ENCODE measurements at regions not wholly inside any gene's neighbourhood (a gene's known extent, or its start where the extent isn't known, plus 50 kb on each side); places are given as distances from the start of the nearest gene placed in this dataset.

DNA sequence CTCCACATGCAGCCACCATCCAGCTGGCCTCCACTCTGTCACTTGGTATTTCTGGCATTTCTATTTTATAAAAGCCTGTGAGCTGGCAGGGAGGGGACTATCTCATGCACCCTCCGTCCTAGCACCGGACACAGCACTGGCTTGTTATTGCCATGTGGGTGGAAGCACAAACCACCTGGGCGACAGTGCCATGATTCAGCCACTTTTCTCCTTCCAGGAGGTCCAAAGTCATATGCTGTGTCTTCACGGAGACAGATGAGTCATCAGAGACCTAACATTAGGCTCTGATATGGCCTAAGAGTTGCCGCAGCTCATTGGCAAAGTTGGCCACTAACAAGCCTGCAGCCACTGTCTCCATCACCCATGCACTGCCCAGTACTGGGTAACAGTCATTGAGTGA, 1123.0 kb downstream of the VRK1 start:
- Mint-ChIP-seq H3K36me3 (no peaks in the 10 kb centered on the region), H3K4me3 (no peak overlapping the region), H3K4me1 (no peaks in the 10 kb centered on the region), H3K9me3 (peaks cover 1% of the 10 kb centered on the region), H3K27me3 (no peaks in the 10 kb centered on the region), H3K27ac (no peak overlapping the region)
- DNase-seq (ENCODE audit: low spot score in 2 of 2) (no peak), ATAC-seq (ENCODE audit: low read depth) (no peak)

DNA sequence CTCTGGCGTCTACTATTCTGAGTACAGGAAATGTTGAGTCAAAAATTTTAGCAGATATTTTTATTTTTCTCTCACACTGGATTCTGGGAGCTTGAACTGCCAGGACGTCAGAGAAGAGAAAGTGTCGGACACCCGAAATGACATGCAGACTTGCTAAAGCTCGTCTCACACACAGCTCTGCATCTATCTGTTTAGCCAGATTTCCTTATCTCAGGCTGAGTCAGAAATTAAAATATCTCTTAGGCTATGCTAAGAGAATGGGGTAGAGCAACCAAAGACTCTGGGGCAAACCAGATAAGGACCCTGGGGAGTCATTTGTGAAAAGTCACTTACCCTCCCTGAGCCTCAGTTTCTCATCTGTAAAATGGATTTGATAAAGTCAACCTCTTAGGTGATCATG, 1124.1 kb downstream of the VRK1 start:
- Mint-ChIP-seq H3K4me3 (no peak overlapping the region), H3K9me3 (peaks cover 6% of the 10 kb centered on the region), H3K36me3 (no peaks in the 10 kb centered on the region), H3K27ac (no peak overlapping the region), H3K4me1 (no peaks in the 10 kb centered on the region), H3K27me3 (no peaks in the 10 kb centered on the region)
- DNase-seq (ENCODE audit: low spot score in 2 of 2): no peak
- ATAC-seq (ENCODE audit: low read depth): no peak

DNA sequence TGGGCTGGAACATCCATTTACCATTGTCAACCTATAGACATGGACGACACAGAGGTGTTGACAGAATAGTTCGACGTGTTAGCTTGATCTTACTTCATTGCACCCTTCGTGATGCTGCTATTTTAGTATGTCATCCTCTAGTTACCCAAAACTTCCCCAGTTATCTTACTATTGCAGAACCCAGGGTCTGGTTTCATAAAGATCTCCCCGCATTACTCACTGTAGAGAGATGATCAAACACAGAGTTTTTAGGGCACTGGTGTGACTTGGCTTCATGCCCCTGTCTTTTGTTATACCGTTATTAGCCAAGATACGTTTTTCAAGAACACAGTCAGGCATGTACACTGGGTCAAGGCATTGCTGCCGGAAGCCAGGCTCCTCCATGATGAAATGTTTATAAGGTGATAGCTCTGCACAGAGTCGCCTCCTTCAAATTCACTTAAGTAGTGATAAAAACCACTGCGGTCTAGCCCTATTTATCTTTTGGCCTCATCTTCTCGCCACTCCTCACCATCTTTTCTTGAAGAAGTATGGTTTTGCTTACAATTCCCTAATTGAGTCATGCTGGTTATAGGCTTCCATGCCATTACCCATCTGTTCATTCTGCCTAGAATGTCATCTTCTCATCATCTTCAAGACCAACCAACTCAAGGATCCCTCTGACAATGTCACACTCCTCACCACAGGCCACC, 1127.9 kb downstream of the VRK1 start:
- peaks cover 6% of the 10 kb centered on the region for H3K9me3 Mint-ChIP-seq
- H3K4me1 Mint-ChIP-seq: no peaks in the 10 kb centered on the region
- no peak for DNase-seq (ENCODE audit: low spot score in 2 of 2)
- no peak overlapping the region for H3K4me3 Mint-ChIP-seq
- no peak overlapping the region for H3K27ac Mint-ChIP-seq
- no peaks in the 10 kb centered on the region for H3K27me3 Mint-ChIP-seq
- no peaks in the 10 kb centered on the region for H3K36me3 Mint-ChIP-seq
- no peak for ATAC-seq (ENCODE audit: low read depth)

DNA sequence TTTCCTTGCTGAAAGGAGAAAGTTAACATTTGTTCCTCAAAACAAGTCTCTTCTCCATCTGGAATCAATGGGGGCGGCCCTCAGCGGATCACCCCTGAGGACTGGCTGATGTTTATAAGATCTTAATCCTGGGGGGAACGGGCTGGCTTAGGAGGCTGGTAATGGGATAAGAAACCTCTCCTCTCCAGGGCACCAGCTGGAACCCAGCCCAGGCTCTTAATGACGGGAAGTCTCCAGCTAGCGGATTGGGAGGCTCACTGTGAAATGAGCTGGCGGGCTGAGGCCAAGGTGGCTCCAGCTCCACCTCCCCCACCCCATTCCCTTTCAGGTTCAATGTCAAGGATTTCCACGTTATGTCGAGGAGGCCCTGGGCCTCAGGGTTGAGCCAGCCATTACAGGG, 1133.0 kb downstream of the VRK1 start:
- Mint-ChIP-seq H3K4me1 (no peaks in the 10 kb centered on the region), H3K9me3 (peaks cover 5% of the 10 kb centered on the region), H3K27ac (no peak overlapping the region), H3K36me3 (no peaks in the 10 kb centered on the region), H3K27me3 (no peaks in the 10 kb centered on the region), H3K4me3 (no peak overlapping the region)
- DNase-seq (ENCODE audit: low spot score in 2 of 2) (no peak), ATAC-seq (ENCODE audit: low read depth) (no peak)

DNA sequence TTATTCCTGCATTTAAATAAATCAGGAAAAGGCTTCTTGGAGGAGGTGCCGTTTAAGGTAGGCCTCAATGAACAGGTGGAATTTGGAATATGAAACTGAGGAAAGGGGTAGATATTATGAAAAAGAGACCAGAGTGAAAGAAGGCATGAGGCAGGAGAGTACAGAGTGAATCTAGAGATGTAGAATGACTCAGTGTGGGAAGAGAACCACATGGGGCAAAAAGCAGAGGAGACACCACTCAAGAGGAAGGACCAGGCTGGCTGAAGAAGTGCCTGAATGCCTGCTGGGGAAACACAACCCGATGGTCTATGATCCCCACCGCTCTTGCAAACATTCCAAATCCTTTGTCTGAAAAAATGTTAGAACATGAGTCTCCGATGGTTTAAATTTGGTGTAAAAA, 1134.1 kb downstream of the VRK1 start:
- no peak for ATAC-seq (ENCODE audit: low read depth)
- no peaks in the 10 kb centered on the region for H3K36me3 Mint-ChIP-seq
- H3K9me3 Mint-ChIP-seq: peaks cover 1% of the 10 kb centered on the region
- no peak for DNase-seq (ENCODE audit: low spot score in 2 of 2)
- H3K4me3 Mint-ChIP-seq: no peak overlapping the region
- H3K27me3 Mint-ChIP-seq: no peaks in the 10 kb centered on the region
- H3K27ac Mint-ChIP-seq: no peak overlapping the region
- no peaks in the 10 kb centered on the region for H3K4me1 Mint-ChIP-seq

DNA sequence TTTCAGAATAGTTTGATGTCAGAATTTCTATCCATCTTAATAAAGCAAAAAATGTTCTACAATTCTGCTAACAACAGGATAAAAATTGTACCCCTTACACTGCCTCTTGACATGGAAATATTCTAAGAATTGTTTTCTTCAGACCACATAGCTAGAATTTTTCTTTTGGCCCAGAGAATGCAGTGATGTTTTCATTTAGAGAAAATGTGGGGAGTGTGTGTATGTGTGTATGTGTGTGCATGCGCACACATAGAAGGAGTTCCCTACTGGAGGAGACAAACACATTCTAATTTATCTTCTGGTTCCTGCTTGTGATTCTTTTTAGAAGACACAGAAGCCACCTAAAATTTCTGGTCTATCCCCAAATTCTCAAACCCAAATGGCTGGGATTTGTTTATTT, 1145.7 kb downstream of the VRK1 start:
- no peaks in the 10 kb centered on the region for H3K27me3 Mint-ChIP-seq
- ATAC-seq (ENCODE audit: low read depth) (no peak), DNase-seq (ENCODE audit: low spot score in 2 of 2) (no peak)
- no peak overlapping the region for H3K4me3 Mint-ChIP-seq
- H3K36me3 Mint-ChIP-seq: no peaks in the 10 kb centered on the region
- H3K9me3 Mint-ChIP-seq: peaks cover 9% of the 10 kb centered on the region
- H3K27ac Mint-ChIP-seq: no peak overlapping the region
- no peaks in the 10 kb centered on the region for H3K4me1 Mint-ChIP-seq

DNA sequence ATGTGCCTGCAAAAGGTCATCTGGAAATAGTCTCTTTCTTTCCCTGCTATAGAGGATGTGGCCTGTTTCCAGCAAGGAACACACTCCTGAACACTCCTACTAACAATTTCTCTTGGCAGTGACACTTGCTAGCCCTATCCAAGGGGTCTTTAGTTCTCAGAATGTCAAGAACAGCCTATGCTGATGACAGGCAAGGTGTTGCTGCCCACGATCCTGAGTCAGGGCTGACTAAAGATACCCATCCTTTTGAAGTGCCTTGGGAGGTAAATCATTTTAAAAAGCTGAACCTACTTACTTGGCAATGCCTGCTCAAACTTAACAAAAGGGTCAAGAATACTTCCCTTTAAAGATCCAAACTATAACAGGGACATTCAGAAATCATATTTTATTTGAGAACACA, 1146.4 kb downstream of the VRK1 start:
- H3K4me1 Mint-ChIP-seq: no peaks in the 10 kb centered on the region
- DNase-seq (ENCODE audit: low spot score in 2 of 2) (no peak), ATAC-seq (ENCODE audit: low read depth) (no peak)
- no peak overlapping the region for H3K4me3 Mint-ChIP-seq
- H3K36me3 Mint-ChIP-seq: no peaks in the 10 kb centered on the region
- no peak overlapping the region for H3K27ac Mint-ChIP-seq
- peaks cover 9% of the 10 kb centered on the region for H3K9me3 Mint-ChIP-seq
- H3K27me3 Mint-ChIP-seq: no peaks in the 10 kb centered on the region

DNA sequence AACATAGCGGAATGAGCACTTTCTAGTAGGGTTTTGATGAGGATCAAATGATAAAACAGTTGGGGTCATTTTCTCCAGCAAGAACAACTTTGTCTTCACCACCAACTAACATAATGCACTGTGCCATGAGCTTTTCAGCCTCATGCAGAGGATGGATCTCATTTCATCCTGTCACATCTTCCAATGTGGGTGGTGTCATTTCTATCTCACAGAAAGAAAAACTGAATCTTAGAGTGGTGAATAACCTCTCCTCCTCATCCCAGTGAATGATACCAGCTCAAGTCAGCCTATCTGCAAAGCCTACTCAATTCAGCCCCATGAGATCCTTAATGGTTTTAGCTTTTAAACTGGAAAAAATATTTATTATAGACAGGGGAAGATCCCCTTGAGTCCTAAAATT, 1147.2 kb downstream of the VRK1 start:
- Mint-ChIP-seq H3K27me3 (no peaks in the 10 kb centered on the region), H3K27ac (no peak overlapping the region), H3K4me1 (no peaks in the 10 kb centered on the region), H3K4me3 (no peak overlapping the region), H3K36me3 (no peaks in the 10 kb centered on the region), H3K9me3 (peaks cover 9% of the 10 kb centered on the region)
- ATAC-seq (ENCODE audit: low read depth): no peak
- DNase-seq (ENCODE audit: low spot score in 2 of 2): no peak

DNA sequence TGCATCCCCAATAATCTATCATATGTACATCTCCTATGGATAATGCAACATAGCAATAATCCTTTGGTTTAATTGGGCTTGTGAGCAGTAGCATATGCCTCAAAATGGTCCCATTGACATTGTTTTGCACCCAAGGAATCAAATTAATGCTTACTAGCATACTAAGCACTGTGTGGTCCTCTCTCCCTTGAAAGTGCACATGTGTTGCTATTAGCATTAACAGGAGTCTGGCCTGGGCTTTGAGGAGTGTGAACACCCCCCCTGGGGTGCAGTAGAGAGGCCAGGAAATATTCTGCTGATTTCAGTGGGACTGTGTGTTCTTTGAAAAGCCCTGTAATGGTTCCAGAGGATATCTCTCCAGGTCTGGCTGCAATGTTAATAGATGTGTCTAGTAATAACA, 1148.4 kb downstream of the VRK1 start:
- no peaks in the 10 kb centered on the region for H3K27me3 Mint-ChIP-seq
- H3K27ac Mint-ChIP-seq: no peak overlapping the region
- H3K4me1 Mint-ChIP-seq: no peaks in the 10 kb centered on the region
- H3K9me3 Mint-ChIP-seq: peaks cover 7% of the 10 kb centered on the region
- H3K4me3 Mint-ChIP-seq: no peak overlapping the region
- DNase-seq (ENCODE audit: low spot score in 2 of 2): no peak
- no peak for ATAC-seq (ENCODE audit: low read depth)
- no peaks in the 10 kb centered on the region for H3K36me3 Mint-ChIP-seq

DNA sequence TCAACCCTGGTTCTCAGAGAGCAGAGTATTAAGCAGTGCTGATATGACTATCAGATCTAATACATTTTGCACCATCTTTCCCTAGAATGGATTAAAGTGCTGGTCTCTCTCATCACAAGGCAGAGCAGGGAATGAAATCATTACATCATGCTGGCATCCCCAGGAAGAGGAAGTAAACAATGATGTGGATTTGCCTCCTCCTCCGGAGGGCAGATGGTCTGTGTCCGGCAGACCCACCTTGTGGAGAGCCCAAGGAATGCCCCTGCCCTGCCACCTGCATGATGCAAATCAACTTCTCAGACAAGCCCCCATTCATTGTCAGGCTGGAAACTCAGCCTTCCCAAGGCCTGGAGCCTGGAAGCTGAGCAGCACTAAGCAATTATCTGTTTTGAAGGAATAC, 1149.1 kb downstream of the VRK1 start:
- no peak overlapping the region for H3K27ac Mint-ChIP-seq
- H3K36me3 Mint-ChIP-seq: no peaks in the 10 kb centered on the region

DNA sequence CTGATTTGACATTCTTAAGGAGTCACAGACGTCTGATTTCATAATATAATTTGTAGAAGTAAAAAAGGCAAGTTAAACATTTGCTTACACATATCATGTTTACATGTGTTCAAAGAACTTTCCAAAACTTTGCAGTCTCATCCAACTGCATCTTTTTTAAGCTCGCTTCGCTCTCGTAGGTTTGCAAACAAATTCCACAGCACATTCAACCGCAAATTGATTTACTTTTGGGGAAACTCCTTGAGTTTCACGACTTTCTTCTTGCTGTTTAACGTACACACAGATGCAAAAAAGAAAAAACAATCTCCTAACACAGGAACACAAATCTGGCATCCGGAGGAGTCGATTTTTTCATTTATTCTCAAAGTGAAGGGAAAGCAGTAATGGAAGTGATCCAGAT, 1149.5 kb downstream of the VRK1 start:
- no peak overlapping the region for H3K27ac Mint-ChIP-seq
- H3K27me3 Mint-ChIP-seq: no peaks in the 10 kb centered on the region
- H3K9me3 Mint-ChIP-seq: peaks cover 7% of the 10 kb centered on the region

More for the DNA sequence above, 1149.1 kb downstream of the VRK1 start:
- ATAC-seq (ENCODE audit: low read depth) (no peak), DNase-seq (ENCODE audit: low spot score in 2 of 2) (no peak)
- Mint-ChIP-seq H3K27me3 (no peaks in the 10 kb centered on the region), H3K4me1 (no peaks in the 10 kb centered on the region), H3K4me3 (no peak overlapping the region), H3K9me3 (peaks cover 7% of the 10 kb centered on the region)

DNA sequence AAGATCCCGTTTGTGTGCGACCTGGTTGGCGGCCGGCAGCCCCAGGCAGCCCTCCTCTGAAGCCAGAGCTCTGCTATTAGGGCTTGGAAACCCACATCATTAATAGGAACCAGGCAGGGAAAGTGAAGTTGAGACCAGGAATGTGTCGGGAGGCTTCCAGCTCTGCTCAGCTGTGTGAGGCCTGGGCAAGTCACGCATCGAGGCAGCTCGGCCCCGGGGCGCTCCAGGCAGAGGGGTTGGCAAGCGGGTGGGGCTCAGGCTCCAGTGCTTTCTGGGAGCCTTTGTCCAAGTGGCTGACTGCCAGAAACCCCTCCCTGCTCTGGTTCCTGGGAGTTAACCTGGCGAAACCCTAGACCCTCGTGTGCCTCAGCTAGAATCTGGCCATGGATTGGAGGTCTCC, 1151.7 kb downstream of the VRK1 start:
- Mint-ChIP-seq H3K4me3 (no peak overlapping the region), H3K27ac (no peak overlapping the region), H3K27me3 (no peaks in the 10 kb centered on the region), H3K36me3 (no peaks in the 10 kb centered on the region), H3K9me3 (peaks cover 7% of the 10 kb centered on the region), H3K4me1 (no peaks in the 10 kb centered on the region)
- ATAC-seq (ENCODE audit: low read depth) (no peak), DNase-seq (ENCODE audit: low spot score in 2 of 2) (no peak)

More for the DNA sequence above, 1149.5 kb downstream of the VRK1 start:
- Mint-ChIP-seq H3K36me3 (no peaks in the 10 kb centered on the region), H3K4me3 (no peak overlapping the region), H3K4me1 (no peaks in the 10 kb centered on the region)
- DNase-seq (ENCODE audit: low spot score in 2 of 2) (no peak), ATAC-seq (ENCODE audit: low read depth) (no peak)

DNA sequence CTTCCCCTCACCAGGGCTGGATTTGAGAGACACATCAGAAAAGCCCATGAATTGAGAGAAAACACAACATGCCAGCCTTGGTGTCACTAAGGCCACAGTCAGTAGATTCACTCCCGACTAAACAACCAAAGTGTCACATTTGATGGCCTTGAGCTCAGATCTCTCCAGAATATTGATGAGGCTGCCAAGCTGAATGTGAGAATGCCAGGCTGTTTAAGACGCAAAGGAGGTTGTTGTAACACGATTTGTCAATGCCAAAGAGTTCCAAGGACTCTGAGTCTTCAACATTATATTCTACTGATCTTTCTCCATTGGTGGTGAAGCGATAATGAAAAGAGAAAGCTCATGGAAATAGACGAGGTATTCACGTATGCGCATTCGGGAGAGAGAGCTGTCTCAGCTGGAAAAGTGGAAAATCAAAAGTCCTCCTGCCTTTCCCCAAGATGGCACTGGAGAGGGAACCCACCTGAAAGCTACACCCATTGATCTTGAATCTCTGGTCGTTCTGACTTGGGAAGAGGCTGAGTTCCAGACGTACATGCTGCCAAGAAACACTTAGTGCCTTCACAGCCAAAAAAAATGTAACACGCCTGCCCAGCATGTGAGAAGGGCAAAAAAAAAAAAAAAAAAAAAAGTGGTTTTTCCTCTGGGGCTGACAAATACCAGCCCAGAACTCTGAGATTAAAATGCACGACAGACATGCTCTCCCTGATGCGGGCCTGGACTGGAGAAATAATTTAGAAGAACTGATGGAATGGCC, 1159.6 kb downstream of the VRK1 start:
- no peak for ATAC-seq (ENCODE audit: low read depth)
- Mint-ChIP-seq H3K27ac (no peak overlapping the region), H3K4me1 (no peaks in the 10 kb centered on the region)

DNA sequence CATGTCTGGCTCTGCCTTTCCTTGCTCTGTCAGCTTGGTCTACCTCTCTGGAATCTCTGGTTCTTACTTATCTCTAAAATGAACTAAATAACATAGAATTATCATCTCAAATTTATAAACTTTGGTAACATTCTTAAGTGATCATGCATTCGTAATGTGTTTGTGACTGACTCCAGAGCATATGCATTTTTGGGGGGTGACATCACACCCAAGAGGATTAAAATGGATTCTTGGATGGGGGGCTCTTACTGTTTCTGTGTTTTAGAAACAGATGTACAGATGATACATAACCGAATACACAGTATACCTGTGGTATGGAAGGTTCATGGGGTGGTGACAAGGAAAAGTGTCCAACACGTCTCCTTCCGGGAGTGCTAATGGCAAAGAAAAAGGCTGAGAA, 1162.1 kb downstream of the VRK1 start:
- H3K9me3 Mint-ChIP-seq: peaks cover 9% of the 10 kb centered on the region
- H3K27me3 Mint-ChIP-seq: no peaks in the 10 kb centered on the region
- ATAC-seq (ENCODE audit: low read depth): no peak
- DNase-seq (ENCODE audit: low spot score in 2 of 2): no peak
- H3K27ac Mint-ChIP-seq: no peak overlapping the region
- H3K36me3 Mint-ChIP-seq: no peaks in the 10 kb centered on the region
- H3K4me3 Mint-ChIP-seq: no peak overlapping the region
- no peaks in the 10 kb centered on the region for H3K4me1 Mint-ChIP-seq

More for the DNA sequence above, 1159.6 kb downstream of the VRK1 start:
- no peak for DNase-seq (ENCODE audit: low spot score in 2 of 2)
- Mint-ChIP-seq H3K9me3 (peaks cover 12% of the 10 kb centered on the region), H3K36me3 (no peaks in the 10 kb centered on the region), H3K27me3 (no peaks in the 10 kb centered on the region), H3K4me3 (no peak overlapping the region)

DNA sequence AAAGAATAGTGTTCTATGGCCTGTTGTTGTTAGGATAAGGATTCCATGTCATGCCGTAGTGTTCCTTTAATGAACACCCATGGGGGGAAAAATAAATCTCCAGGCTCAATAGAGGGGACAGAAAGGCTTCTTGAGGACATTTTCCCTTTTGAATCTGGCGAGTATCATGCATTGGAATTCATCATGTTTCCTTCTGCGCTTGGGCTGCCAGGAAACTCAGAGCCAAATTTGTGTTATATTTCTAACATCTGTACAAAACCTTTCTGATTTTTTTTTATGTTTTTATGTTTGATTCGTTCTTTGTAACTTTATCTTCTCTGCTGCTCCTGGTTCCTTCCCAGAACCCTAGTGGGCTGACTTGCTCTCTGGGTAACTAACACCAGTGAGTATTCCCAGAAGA, 1163.3 kb downstream of the VRK1 start:
- H3K27me3 Mint-ChIP-seq: no peaks in the 10 kb centered on the region
- no peak overlapping the region for H3K4me3 Mint-ChIP-seq
- H3K4me1 Mint-ChIP-seq: no peaks in the 10 kb centered on the region
- peaks cover 7% of the 10 kb centered on the region for H3K9me3 Mint-ChIP-seq
- H3K27ac Mint-ChIP-seq: no peak overlapping the region
- H3K36me3 Mint-ChIP-seq: no peaks in the 10 kb centered on the region
- DNase-seq (ENCODE audit: low spot score in 2 of 2) (no peak), ATAC-seq (ENCODE audit: low read depth) (no peak)
